H9 (cell line): ENCODE measurements at regions not wholly inside any gene's neighbourhood (a gene's known extent, or its start where the extent isn't known, plus 50 kb on each side); places are given as distances from the start of the nearest gene placed in this dataset.

Experiments used
- DNase-seq: peaks from one replicate; pipeline ENCODE4 v3.0.0-alpha.2; 2017
- H2AFZ ChIP-seq: one replicate; pipeline ENCODE4 v1.6.1; 2013; ENCODE audit warnings: mild to moderate bottlenecking, low read length, control low read depth, moderate library complexity
- H2AK5ac ChIP-seq: 2 replicates; pipeline ENCODE4 v1.6.1; 2013; ENCODE audit warnings: low read length, control low read depth, mixed read lengths; ENCODE audit not compliant: insufficient read length
- H2BK120ac ChIP-seq: one replicate; pipeline ENCODE4 v1.6.1; 2013; ENCODE audit warnings: low read depth, mild to moderate bottlenecking, low read length, control low read depth, inconsistent platforms; ENCODE audit not compliant: poor library complexity, severe bottlenecking
- H2BK12ac ChIP-seq: 2 replicates; pipeline ENCODE4 v1.6.1; 2013; ENCODE audit warnings: low read length, control low read depth, mixed read lengths, low read depth; ENCODE audit not compliant: insufficient read length
- H2BK15ac ChIP-seq: 2 replicates; pipeline ENCODE4 v1.6.1; 2013; ENCODE audit warnings: low read depth, low read length, control low read depth
- H2BK20ac ChIP-seq: one replicate; pipeline ENCODE4 v1.6.1; 2013; ENCODE audit warnings: low read depth, mild to moderate bottlenecking, low read length, control low read depth, inconsistent platforms; ENCODE audit not compliant: poor library complexity, severe bottlenecking
- H2BK5ac ChIP-seq: 2 replicates; pipeline ENCODE4 v1.6.1; 2013; ENCODE audit warnings: low read length, control low read depth, mixed read lengths; ENCODE audit not compliant: insufficient read length
- H3K14ac ChIP-seq: 2 replicates; pipeline ENCODE4 v1.6.1; 2013; ENCODE audit warnings: low read length, control low read depth; ENCODE audit not compliant: insufficient read depth
- H3K18ac ChIP-seq: 2 replicates; pipeline ENCODE4 v1.6.1; 2013; ENCODE audit warnings: low read depth, mild to moderate bottlenecking, mixed read lengths, low read length, control low read depth; ENCODE audit not compliant: insufficient read length
- H3K23ac ChIP-seq: 2 replicates; pipeline ENCODE4 v1.6.1; 2013; ENCODE audit warnings: low read length, control low read depth, mixed read lengths, low read depth; ENCODE audit not compliant: insufficient read length
- H3K23me2 ChIP-seq: 2 replicates; pipeline ENCODE4 v1.6.1; 2013; ENCODE audit warnings: low read depth, mild to moderate bottlenecking, mixed read lengths, low read length, control low read depth; ENCODE audit not compliant: insufficient read length, poor library complexity, severe bottlenecking
- H3K27ac ChIP-seq: 2 replicates; pipeline ENCODE4 v1.5.1; 2013; ENCODE audit warnings: low read length, control low read depth, mixed read lengths, low read depth; ENCODE audit not compliant: insufficient read length
- H3K27me3 ChIP-seq: 2 replicates; pipeline ENCODE4 v1.6.1; 2013; ENCODE audit warnings: low read length, control low read depth, inconsistent platforms; ENCODE audit not compliant: insufficient read depth
- H3K4ac ChIP-seq: 2 replicates; pipeline ENCODE4 v1.6.1; 2013; ENCODE audit warnings: low read depth, mild to moderate bottlenecking, control low read depth, inconsistent platforms, low read length, moderate library complexity
- H3K4me1 ChIP-seq: 2 replicates; pipeline ENCODE4 v1.6.1; 2013; ENCODE audit warnings: low read length, control low read depth, inconsistent platforms; ENCODE audit not compliant: insufficient read depth
- H3K4me2 ChIP-seq: 2 replicates; pipeline ENCODE4 v1.6.1; 2013; ENCODE audit warnings: low read length, control low read depth, mixed read lengths; ENCODE audit not compliant: insufficient read length, insufficient read depth
- H3K56ac ChIP-seq: 2 replicates; pipeline ENCODE4 v1.6.1; 2013; ENCODE audit warnings: low read depth, mild to moderate bottlenecking, mixed read lengths, low read length, control low read depth; ENCODE audit not compliant: insufficient read length
- H3K79me1 ChIP-seq: 2 replicates; pipeline ENCODE4 v1.6.1; 2013; ENCODE audit warnings: low read depth, mild to moderate bottlenecking, moderate library complexity, low read length, control low read depth, inconsistent platforms; ENCODE audit not compliant: insufficient read depth, poor library complexity, severe bottlenecking
- H3K79me2 ChIP-seq: 2 replicates; pipeline ENCODE4 v1.6.1; 2013; ENCODE audit warnings: low read length, control low read depth, inconsistent platforms; ENCODE audit not compliant: insufficient read depth
- H3K9ac ChIP-seq: 2 replicates; pipeline ENCODE4 v1.6.1; 2013; ENCODE audit warnings: low read length, control low read depth, mixed read lengths; ENCODE audit not compliant: insufficient read length; ENCODE audit errors: extremely low read depth
- H3K9me3 ChIP-seq: one replicate; pipeline ENCODE4 v1.6.1; 2013; ENCODE audit warnings: low read depth, low read length, inconsistent platforms; ENCODE audit not compliant: control insufficient read depth
- H3T11ph ChIP-seq: one replicate; pipeline ENCODE4 v1.6.1; 2013; ENCODE audit warnings: mild to moderate bottlenecking, low read length, control low read depth, inconsistent platforms
- H4K20me1 ChIP-seq: one replicate; pipeline ENCODE4 v1.6.1; 2013; ENCODE audit not compliant: control insufficient read depth, insufficient read length, insufficient read depth
- H4K5ac ChIP-seq: 2 replicates; pipeline ENCODE4 v1.6.1; 2013; ENCODE audit warnings: low read depth, mild to moderate bottlenecking, mixed read lengths, low read length, control low read depth; ENCODE audit not compliant: insufficient read length
- H4K8ac ChIP-seq: replicated peaks from 2 replicates; pipeline ENCODE4 v1.6.1; 2013; ENCODE audit warnings: low read length, control low read depth, mixed read lengths, low read depth; ENCODE audit not compliant: insufficient read length
- H4K91ac ChIP-seq: 2 replicates; pipeline ENCODE4 v1.6.1; 2013; ENCODE audit warnings: low read depth, mild to moderate bottlenecking, moderate library complexity, mixed read lengths, low read length, control low read depth; ENCODE audit not compliant: insufficient read length
- H3K27ac Mint-ChIP-seq, 3 experiments: 2 replicates in 2 of 3; 3 replicates in 1 of 3; pipeline ENCODE4 v1.8.0; 2020 to 2021; ENCODE audit warnings: mixed read lengths in 3 of 3, mild to moderate bottlenecking in 1 of 3, moderate library complexity in 1 of 3
- H3K27me3 Mint-ChIP-seq: 2 replicates; pipeline ENCODE4 v1.8.0; 2021; ENCODE audit warnings: low read depth, mild to moderate bottlenecking, moderate library complexity, mixed read lengths
- H3K36me3 Mint-ChIP-seq, 3 experiments: 2 replicates in 2 of 3; 3 replicates in 1 of 3; pipeline ENCODE4 v1.8.0; 2020 to 2021; ENCODE audit warnings: low read depth in 3 of 3, mixed read lengths in 3 of 3; ENCODE audit not compliant: insufficient read depth in 1 of 3
- H3K4me1 Mint-ChIP-seq, 2 experiments: 2 replicates each; pipeline ENCODE4 v1.8.0; 2020; ENCODE audit warnings: mixed read lengths in 2 of 2
- H3K4me3 Mint-ChIP-seq, 2 experiments: 2 replicates in 1 of 2; 3 replicates in 1 of 2; pipeline ENCODE4 v1.8.0; 2020 to 2021; ENCODE audit warnings: mild to moderate bottlenecking in 2 of 2, mixed read lengths in 2 of 2, moderate library complexity in 1 of 2
- H3K9me3 Mint-ChIP-seq, 2 experiments: 2 replicates in 1 of 2; 3 replicates in 1 of 2; pipeline ENCODE4 v1.8.0; 2020; ENCODE audit warnings: mild to moderate bottlenecking in 2 of 2, mixed read lengths in 2 of 2, moderate library complexity in 1 of 2
- WGBS: extraction: QIAGEN DNeasy Blood & Tissue Kit; methylation state at CpG from one replicate; pipeline ENCODE4 v1.1.7; 2013; ENCODE audit warnings: missing lambda C conversion rate, low lambda C conversion rate, mixed read lengths; ENCODE audit not compliant: insufficient read length; ENCODE audit errors: extremely low coverage; 5-methylcytosine and 5-hydroxymethylcytosine counted together
- TF ChIP-seq, protein P1 (sequence below): fragments of 200-600 bp; sonication (generic); conservative IDR thresholded peaks from 3 replicates; pipeline ENCODE4 v1.8.0; 2021; ENCODE audit warnings: antibody characterized with exemption, mild to moderate bottlenecking

DNA sequence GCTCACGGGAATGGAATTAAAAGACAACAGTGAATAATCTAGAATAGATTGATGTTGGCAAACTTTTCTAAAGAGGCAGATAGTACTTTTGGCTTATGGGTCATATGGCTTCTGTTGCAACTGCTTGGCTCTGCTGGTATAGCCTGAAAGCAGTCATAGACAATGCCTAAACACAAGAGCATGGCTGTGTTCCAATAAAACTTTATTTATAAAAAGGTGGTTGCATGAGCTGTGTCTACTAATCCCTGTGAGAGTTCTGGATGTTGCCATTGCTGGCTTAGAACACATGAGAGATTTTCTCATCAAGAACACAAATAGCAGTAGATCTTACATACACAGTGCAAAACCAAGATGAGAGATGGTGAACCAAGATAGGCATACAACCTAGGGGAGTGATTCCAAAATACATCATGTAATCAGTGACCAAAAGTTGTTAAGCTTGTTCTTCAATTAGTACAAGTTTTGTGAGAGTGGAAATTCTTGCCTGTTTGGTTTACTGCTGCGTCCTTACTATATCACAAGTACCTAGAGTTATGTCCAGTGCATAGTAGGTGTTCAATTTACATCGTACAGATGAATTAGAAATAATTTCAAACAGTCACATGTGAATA is 380.0 kb downstream of the METTL4 start:
- no peaks in the 10 kb centered on the region for H3K27me3 ChIP-seq
- no peak overlapping the region for H2BK120ac ChIP-seq
- Mint-ChIP-seq H3K27ac (no peak overlapping the region), H3K9me3 (peaks cover 7 to 21% of the 10 kb centered on the region in 2 experiments), H3K27me3 (no peaks in the 10 kb centered on the region), H3K36me3 (peaks cover 3 to 10% (median 5%) of the 10 kb centered on the region in 3 experiments; a peak in 4 of 7 replicates), H3K4me3 (no peak overlapping the region), H3K4me1 (no peaks in the 10 kb centered on the region)
- DNase-seq = no peak
- no peak overlapping the region for H4K5ac ChIP-seq
- no CpG with 5 or more reads among the region's 3 CpGs for WGBS
- no peak overlapping the region for H2AK5ac ChIP-seq
- no peak overlapping the region for H3K18ac ChIP-seq
- H4K91ac ChIP-seq = no peak overlapping the region
- no peak overlapping the region for H2BK5ac ChIP-seq
- no peaks in the 10 kb centered on the region for H3K79me1 ChIP-seq
- no peak overlapping the region for H3K27ac ChIP-seq
- no peak overlapping the region for H3K4me2 ChIP-seq
- no peaks in the 10 kb centered on the region for H3K4me1 ChIP-seq
- no peaks in the 10 kb centered on the region for H3K9me3 ChIP-seq
- no peak overlapping the region for H3K56ac ChIP-seq
- no peak overlapping the region for H2BK12ac ChIP-seq
- H3K79me2 ChIP-seq = 0 out of 2 replicates have a peak, but pooled peaks cover 2% of the 10 kb centered on the region
- H2BK15ac ChIP-seq = no peak overlapping the region
- H3K9ac ChIP-seq = no peak overlapping the region
- H4K20me1 ChIP-seq = no peaks in the 10 kb centered on the region
- no peak overlapping the region for H2BK20ac ChIP-seq
- no peak overlapping the region for H3T11ph ChIP-seq
- H3K14ac ChIP-seq = no peak overlapping the region
- no peak overlapping the region for H3K23ac ChIP-seq
- TF ChIP-seq, protein P1, sequence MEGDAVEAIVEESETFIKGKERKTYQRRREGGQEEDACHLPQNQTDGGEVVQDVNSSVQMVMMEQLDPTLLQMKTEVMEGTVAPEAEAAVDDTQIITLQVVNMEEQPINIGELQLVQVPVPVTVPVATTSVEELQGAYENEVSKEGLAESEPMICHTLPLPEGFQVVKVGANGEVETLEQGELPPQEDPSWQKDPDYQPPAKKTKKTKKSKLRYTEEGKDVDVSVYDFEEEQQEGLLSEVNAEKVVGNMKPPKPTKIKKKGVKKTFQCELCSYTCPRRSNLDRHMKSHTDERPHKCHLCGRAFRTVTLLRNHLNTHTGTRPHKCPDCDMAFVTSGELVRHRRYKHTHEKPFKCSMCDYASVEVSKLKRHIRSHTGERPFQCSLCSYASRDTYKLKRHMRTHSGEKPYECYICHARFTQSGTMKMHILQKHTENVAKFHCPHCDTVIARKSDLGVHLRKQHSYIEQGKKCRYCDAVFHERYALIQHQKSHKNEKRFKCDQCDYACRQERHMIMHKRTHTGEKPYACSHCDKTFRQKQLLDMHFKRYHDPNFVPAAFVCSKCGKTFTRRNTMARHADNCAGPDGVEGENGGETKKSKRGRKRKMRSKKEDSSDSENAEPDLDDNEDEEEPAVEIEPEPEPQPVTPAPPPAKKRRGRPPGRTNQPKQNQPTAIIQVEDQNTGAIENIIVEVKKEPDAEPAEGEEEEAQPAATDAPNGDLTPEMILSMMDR = no peak
- H2AFZ ChIP-seq = no peak overlapping the region
- no peak overlapping the region for H4K8ac ChIP-seq
- no peaks in the 10 kb centered on the region for H3K23me2 ChIP-seq
- H3K4ac ChIP-seq = no peak overlapping the region
